B cell (primary cell): ENCODE measurements at regions not wholly inside any gene's neighbourhood (a gene's known extent, or its start where the extent isn't known, plus 50 kb on each side); places are given as distances from the start of the nearest gene placed in this dataset.

Experiments
- ATAC-seq: fragments of 200-7000 bp; cut with Tn5 transposase; one replicate; pipeline ENCODE4 v1.10.0; 2021; ENCODE audit warnings: low read depth, mild to moderate bottlenecking, moderate number of reproducible peaks, moderate library complexity
- CTCF ChIA-PET: fragments of 350-600 bp; sonication (Branson Sonifier 250); formaldehyde crosslinking; loops from one replicate; lab custom pipeline; 2021; ENCODE audit warnings: antibody characterized with exemption, inconsistent platforms; lab: Charles Lee
- POLR2A ChIA-PET: fragments of 350-600 bp; sonication (Branson Sonifier 250); formaldehyde crosslinking; loops from one replicate; lab custom pipeline; 2021; ENCODE audit warnings: antibody characterized with exemption; lab: Charles Lee
- DNase-seq: peaks from one replicate; pipeline ENCODE4 v3.0.0; 2013
- H2AFZ ChIP-seq: 2 replicates; pipeline ENCODE4 v1.6.1; 2012; ENCODE audit warnings: mild to moderate bottlenecking, low read depth, low read length; ENCODE audit not compliant: insufficient read depth, poor library complexity, severe bottlenecking
- H3K27ac ChIP-seq, 2 donors: 1 replicate in 1 of 2; 2 replicates in 1 of 2; pipeline ENCODE4 v1.5.1; 2012 to 2013; ENCODE audit warnings: low read length in 2 of 2, mild to moderate bottlenecking in 2 of 2, moderate library complexity in 1 of 2
- H3K27me3 ChIP-seq, 4 experiments: fragments of 200-600 bp in 1 of 4; sonication (generic) in 1 of 4; replicated peaks in 1 of 4; 1 replicate in 2 of 4; 2 replicates in 2 of 4; pipeline versions ENCODE4 v1.6.1 to v1.7.0; 2013 to 2016; ENCODE audit warnings: low read length in 3 of 4, mild to moderate bottlenecking in 2 of 4, mixed read lengths in 1 of 4, moderate library complexity in 1 of 4; ENCODE audit not compliant: insufficient read depth in 4 of 4, control insufficient read depth in 3 of 4; ENCODE audit errors: control extremely low read depth in 1 of 4
- H3K36me3 ChIP-seq, 2 experiments: replicated peaks in 1 of 2; 1 replicate in 1 of 2; 2 replicates in 1 of 2; pipeline versions ENCODE4 v1.6.1 to v1.7.1; 2013; ENCODE audit warnings: low read length in 1 of 2; ENCODE audit not compliant: insufficient read depth in 2 of 2, control insufficient read depth in 1 of 2; ENCODE audit errors: control extremely low read depth in 1 of 2, extremely low read depth in 1 of 2
- H3K4me1 ChIP-seq, 2 donors: fragments of 200-600 bp in 1 of 2; sonication (generic) in 1 of 2; 1 replicate in 1 of 2; 2 replicates in 1 of 2; pipeline versions ENCODE4 v1.5.1 to v1.6.1; 2013 to 2017; ENCODE audit warnings: low read length in 2 of 2; ENCODE audit not compliant: control insufficient read depth in 2 of 2, insufficient read depth in 2 of 2
- H3K4me2 ChIP-seq: replicated peaks from 2 replicates; pipeline ENCODE3; 2012; ENCODE audit warnings: mild to moderate bottlenecking, low read depth, low read length; ENCODE audit not compliant: poor library complexity, severe bottlenecking
- H3K4me3 ChIP-seq, 5 experiments: fragments of 200-600 bp in 1 of 5; sonication (generic) in 1 of 5; 1 replicate in 3 of 5; 2 replicates in 2 of 5; pipeline versions ENCODE4 v1.5.1 to v1.7.0; 2011 to 2016; ENCODE audit warnings: low read length in 4 of 5, mild to moderate bottlenecking in 4 of 5, low read depth in 2 of 5, control low read depth in 1 of 5, moderate library complexity in 1 of 5; ENCODE audit not compliant: insufficient read depth in 1 of 5; ENCODE audit errors: control extremely low read depth in 1 of 5, extremely low read depth in 1 of 5
- H3K79me2 ChIP-seq: fragments of 200-600 bp; sonication (generic); one replicate; pipeline ENCODE4 v1.6.0; 2016; ENCODE audit warnings: low read length; ENCODE audit not compliant: control insufficient read depth, insufficient read depth
- H3K9ac ChIP-seq: fragments of 200-600 bp; sonication (generic); 2 replicates; pipeline ENCODE4 v1.6.1; 2017; ENCODE audit warnings: mild to moderate bottlenecking, low read length, moderate library complexity
- H3K9me3 ChIP-seq, 3 donors: one replicate each; pipeline versions ENCODE4 v1.6.1 to v1.7.1; 2013; ENCODE audit warnings: low read length in 2 of 3; ENCODE audit not compliant: control insufficient read depth in 2 of 3, insufficient read depth in 1 of 3; ENCODE audit errors: control extremely low read depth in 1 of 3
- H4K20me1 ChIP-seq: 2 replicates; pipeline ENCODE4 v1.6.0; 2012; ENCODE audit warnings: mild to moderate bottlenecking, low read length; ENCODE audit not compliant: insufficient read depth, control insufficient read depth, poor library complexity, severe bottlenecking
- H3K27ac Mint-ChIP-seq: one replicate; pipeline ENCODE4 v1.8.0; 2021; ENCODE audit warnings: mixed read lengths
- H3K27me3 Mint-ChIP-seq: one replicate; pipeline ENCODE4 v1.8.0; 2021; ENCODE audit warnings: mixed read lengths
- H3K4me1 Mint-ChIP-seq: one replicate; pipeline ENCODE4 v1.8.0; 2021; ENCODE audit warnings: mixed read lengths
- H3K4me3 Mint-ChIP-seq: one replicate; pipeline ENCODE4 v1.8.0; 2021; ENCODE audit warnings: mixed read lengths
- H3K9me3 Mint-ChIP-seq: one replicate; pipeline ENCODE4 v1.8.0; 2022; ENCODE audit warnings: mixed read lengths; ENCODE audit not compliant: insufficient read depth
- EZH2 ChIP-seq: IDR thresholded peaks from 2 replicates; pipeline ENCODE4 v1.6.1; 2012; ENCODE audit warnings: borderline replicate concordance, low read depth, mild to moderate bottlenecking, moderate library complexity, low read length; ENCODE audit not compliant: insufficient read depth, poor library complexity, severe bottlenecking
- WGBS: methylation state at CpG from one replicate; pipeline ENCODE4 v1.1.5; 2013; ENCODE audit warnings: missing lambda C conversion rate; ENCODE audit not compliant: insufficient coverage; 5-methylcytosine and 5-hydroxymethylcytosine counted together
- intact Hi-C: fragments of 100-400 bp; cut with micrococcal nuclease; formaldehyde crosslinking; loops from one replicate; pipeline ENCODE4 v1.10.0; 2022
- TF ChIP-seq, protein P1 (sequence below): fragments of 200-600 bp; IDR thresholded peaks from one replicate; pipeline ENCODE4 v1.8.0; 2022; ENCODE audit warnings: antibody characterized with exemption, mild to moderate bottlenecking

DNA sequence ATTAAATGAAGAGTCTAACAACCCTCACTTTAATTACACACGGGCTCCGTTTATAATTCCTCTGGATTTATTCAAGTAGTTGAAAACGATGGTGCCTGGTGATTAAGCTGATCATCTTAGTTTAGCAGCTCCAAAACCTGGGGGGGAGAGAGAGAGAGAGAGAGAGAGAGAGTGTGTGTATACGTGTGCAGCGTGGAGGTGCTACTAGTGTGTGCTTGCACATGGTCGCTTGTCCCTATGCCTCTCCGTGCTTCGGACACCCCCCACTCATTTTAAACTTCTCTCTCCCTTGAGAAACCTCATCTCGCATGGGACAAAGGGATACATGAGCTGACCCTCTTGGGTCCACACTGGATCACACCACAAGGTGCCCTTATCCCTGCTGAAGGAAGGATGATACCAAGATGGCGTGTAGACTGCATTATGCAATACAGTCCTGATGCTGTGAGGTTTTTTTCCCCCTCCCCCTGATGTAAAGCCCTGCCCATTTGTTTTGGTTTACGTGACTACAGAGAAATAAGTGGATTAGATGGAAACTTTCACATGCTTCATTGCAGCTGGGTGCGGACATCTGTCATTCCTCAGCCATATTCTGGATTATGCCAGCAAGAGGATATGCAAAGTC is 320.8 kb downstream of the ZNF536 start:
- ATAC-seq = no peak
- no peak overlapping the region for H2AFZ ChIP-seq
- no peaks in the 10 kb centered on the region for H4K20me1 ChIP-seq
- no peak overlapping the region for H3K27ac ChIP-seq
- no peak overlapping the region for H3K4me3 Mint-ChIP-seq
- no peak overlapping the region for H3K9ac ChIP-seq
- no peak for TF ChIP-seq EZH2
- TF ChIP-seq, protein P1, sequence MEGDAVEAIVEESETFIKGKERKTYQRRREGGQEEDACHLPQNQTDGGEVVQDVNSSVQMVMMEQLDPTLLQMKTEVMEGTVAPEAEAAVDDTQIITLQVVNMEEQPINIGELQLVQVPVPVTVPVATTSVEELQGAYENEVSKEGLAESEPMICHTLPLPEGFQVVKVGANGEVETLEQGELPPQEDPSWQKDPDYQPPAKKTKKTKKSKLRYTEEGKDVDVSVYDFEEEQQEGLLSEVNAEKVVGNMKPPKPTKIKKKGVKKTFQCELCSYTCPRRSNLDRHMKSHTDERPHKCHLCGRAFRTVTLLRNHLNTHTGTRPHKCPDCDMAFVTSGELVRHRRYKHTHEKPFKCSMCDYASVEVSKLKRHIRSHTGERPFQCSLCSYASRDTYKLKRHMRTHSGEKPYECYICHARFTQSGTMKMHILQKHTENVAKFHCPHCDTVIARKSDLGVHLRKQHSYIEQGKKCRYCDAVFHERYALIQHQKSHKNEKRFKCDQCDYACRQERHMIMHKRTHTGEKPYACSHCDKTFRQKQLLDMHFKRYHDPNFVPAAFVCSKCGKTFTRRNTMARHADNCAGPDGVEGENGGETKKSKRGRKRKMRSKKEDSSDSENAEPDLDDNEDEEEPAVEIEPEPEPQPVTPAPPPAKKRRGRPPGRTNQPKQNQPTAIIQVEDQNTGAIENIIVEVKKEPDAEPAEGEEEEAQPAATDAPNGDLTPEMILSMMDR = no peak
- WGBS = 63% methylated on average over 4 of the region's 12 CpGs
- H3K4me3 ChIP-seq = no peak overlapping the region
- peaks cover 0 to 12% (median 0%) of the 10 kb centered on the region in 3 donors for H3K9me3 ChIP-seq
- peaks cover 45% of the 10 kb centered on the region for H3K27me3 Mint-ChIP-seq
- no peaks in the 10 kb centered on the region for H3K79me2 ChIP-seq
- H3K9me3 Mint-ChIP-seq = no peaks in the 10 kb centered on the region
- no peaks in the 10 kb centered on the region for H3K36me3 ChIP-seq
- no peaks in the 10 kb centered on the region for H3K4me1 Mint-ChIP-seq
- DNase-seq = no peak
- intact Hi-C loops = no loop called here
- no peak overlapping the region for H3K27ac Mint-ChIP-seq
- peaks cover 0 to 9% (median 0%) of the 10 kb centered on the region in 4 experiments for H3K27me3 ChIP-seq
- ChIA-PET POLR2A (no interaction called here), CTCF (no interaction called here)
- no peak overlapping the region for H3K4me2 ChIP-seq
- no peaks in the 10 kb centered on the region for H3K4me1 ChIP-seq

DNA sequence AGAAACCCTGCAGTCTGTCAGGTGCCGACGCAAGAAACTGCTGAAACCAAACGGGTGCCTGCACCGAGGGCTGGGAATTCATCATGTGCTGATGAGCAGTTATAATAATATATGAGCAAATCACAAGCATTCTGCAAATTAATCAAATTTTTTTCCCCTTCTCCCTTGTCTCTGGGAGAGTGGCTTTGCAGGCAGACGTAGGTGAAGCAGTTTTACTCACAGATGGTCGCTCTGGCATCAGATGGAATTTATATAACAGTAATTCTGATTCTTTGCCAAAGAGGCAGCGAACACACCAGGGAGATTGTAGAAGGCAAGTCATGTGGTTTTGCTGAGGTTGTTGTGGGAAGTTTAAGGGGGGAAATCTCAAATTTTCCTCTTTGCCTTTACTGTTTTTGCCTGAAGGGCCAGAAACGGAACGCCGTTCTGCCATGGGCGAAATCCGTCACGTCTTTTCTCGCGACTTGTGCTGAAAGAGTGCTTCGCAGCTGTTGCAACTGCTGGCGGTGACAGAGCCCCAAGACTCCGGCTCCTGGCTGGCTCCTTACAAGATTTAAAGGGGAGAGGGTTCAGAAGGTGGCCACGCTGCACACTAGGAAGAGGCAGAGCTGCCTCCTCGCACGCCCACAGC is 320.1 kb downstream of the ZNF536 start:
- no peak for ATAC-seq
- no peak overlapping the region for H3K4me3 Mint-ChIP-seq
- intact Hi-C loops = no loop called here
- H3K9ac ChIP-seq = no peak overlapping the region
- H3K9me3 ChIP-seq = peaks cover 0 to 12% (median 0%) of the 10 kb centered on the region in 3 donors
- H2AFZ ChIP-seq = no peak overlapping the region
- peaks cover 47% of the 10 kb centered on the region for H3K27me3 Mint-ChIP-seq
- 16% methylated on average over 8 of the region's 21 CpGs for WGBS
- H3K27ac Mint-ChIP-seq = no peak overlapping the region
- CTCF ChIA-PET = no interaction called here
- no peaks in the 10 kb centered on the region for H3K36me3 ChIP-seq
- H3K79me2 ChIP-seq = no peaks in the 10 kb centered on the region
- H3K4me3 ChIP-seq = no peak overlapping the region
- no peaks in the 10 kb centered on the region for H3K9me3 Mint-ChIP-seq
- POLR2A ChIA-PET = no interaction called here
- TF ChIP-seq, protein P1 = no peak
- no peak for TF ChIP-seq EZH2
- no peaks in the 10 kb centered on the region for H3K4me1 ChIP-seq
- H3K27me3 ChIP-seq = peaks cover 0 to 9% (median 0%) of the 10 kb centered on the region in 4 experiments
- no peaks in the 10 kb centered on the region for H4K20me1 ChIP-seq
- no peak for DNase-seq
- H3K27ac ChIP-seq = no peak overlapping the region
- H3K4me2 ChIP-seq = no peak overlapping the region
- H3K4me1 Mint-ChIP-seq = no peaks in the 10 kb centered on the region
